HG03457 (cell line): ENCODE measurements at regions not wholly inside any gene's neighbourhood (a gene's known extent, or its start where the extent isn't known, plus 50 kb on each side); places are given as distances from the start of the nearest gene placed in this dataset.
"Not testable (repeated sequence)": the region's sequence is repeated elsewhere in the genome, so short reads cannot be mapped to it uniquely, and the experiment has no call there.

Source experiments
- ATAC-seq: cut with Tn5 transposase; IDR thresholded peaks from one replicate; pipeline ENCODE4 v1.9.1; 2021; ENCODE audit warnings: moderate number of reproducible peaks; ENCODE audit not compliant: unreplicated experiment

GRCh38 chr2:81412681-81413080, 1108.1 kb upstream of the LRRTM1 start:
- ATAC-seq = no peak

- no peak for ATAC-seq
Observed at GRCh38 chr2:81403508-81403907, 1099.0 kb upstream of the LRRTM1 start.

GRCh38 chr2:81396417-81397019, 1092.0 kb upstream of the LRRTM1 start:
- no peak for ATAC-seq

GRCh38 chr2:81395746-81396145, 1091.2 kb upstream of the LRRTM1 start:
- ATAC-seq = no peak

- ATAC-seq = no peak
Observed at GRCh38 chr2:81389203-81389602, 1084.7 kb upstream of the LRRTM1 start.

- no peak for ATAC-seq
Observed at GRCh38 chr2:81363800-81364199, 1059.2 kb upstream of the LRRTM1 start.

- ATAC-seq = not testable (repeated sequence)
Observed at GRCh38 chr2:81362468-81362867, 1057.9 kb upstream of the LRRTM1 start.

GRCh38 chr2:81355436-81355835, 1050.9 kb upstream of the LRRTM1 start:
- ATAC-seq = no peak

- no peak for ATAC-seq
Observed at GRCh38 chr2:81334046-81334445, 1029.5 kb upstream of the LRRTM1 start.

- no peak for ATAC-seq
Observed at GRCh38 chr2:81328968-81329367, 1024.4 kb upstream of the LRRTM1 start.

GRCh38 chr2:81327911-81328310, 1023.4 kb upstream of the LRRTM1 start:
- no peak for ATAC-seq

GRCh38 chr2:81324046-81324445, 1019.5 kb upstream of the LRRTM1 start:
- no peak for ATAC-seq

- ATAC-seq = no peak
Observed at GRCh38 chr2:81304154-81304830, 999.7 kb upstream of the LRRTM1 start.

- no peak for ATAC-seq
Observed at GRCh38 chr2:81303321-81303720, 998.8 kb upstream of the LRRTM1 start.

GRCh38 chr2:81299841-81300240, 995.3 kb upstream of the LRRTM1 start:
- no peak for ATAC-seq

- ATAC-seq = no peak
Observed at GRCh38 chr2:81290846-81291245, 986.3 kb upstream of the LRRTM1 start.

- ATAC-seq = no peak
Observed at GRCh38 chr2:81283081-81283480, 978.5 kb upstream of the LRRTM1 start.

GRCh38 chr2:81282151-81282769, 977.7 kb upstream of the LRRTM1 start:
- ATAC-seq = no peak

GRCh38 chr2:81276595-81276994, 972.0 kb upstream of the LRRTM1 start:
- no peak for ATAC-seq

GRCh38 chr2:81266106-81266505, 961.6 kb upstream of the LRRTM1 start:
- no peak for ATAC-seq

- ATAC-seq = no peak
Observed at GRCh38 chr2:81263989-81264388, 959.4 kb upstream of the LRRTM1 start.

- ATAC-seq = no peak
Observed at GRCh38 chr2:81260320-81260719, 955.8 kb upstream of the LRRTM1 start.
